ENCODE measurements at regions not wholly inside any gene's neighbourhood (a gene's known extent, or its start where the extent isn't known, plus 50 kb on each side); places are given as distances from the start of the nearest gene placed in this dataset.

GRCh38 chr11:128022761-128023160 is 564.6 kb downstream of the ETS1 start:
- Histone ChIP-seq H3K27me3 (no peaks in the 10 kb centered on the region), H3K36me3 (no peaks in the 10 kb centered on the region), H3K27ac (no peak overlapping the region), H3K4me2 (no peak overlapping the region), H3K9ac (no peak overlapping the region), H3K4me1 (peaks cover 0 to 18% (median 0%) of the 10 kb centered on the region in 10 experiments; a peak in 2 of 20 replicates), H3K9me3 (replicated peaks in 1 of 11) (peaks cover 0 to 2% (median 0%) of the 10 kb centered on the region in 11 experiments; a peak in 1 of 22 replicates), H4K20me1 (no peaks in the 10 kb centered on the region), H3K4me3 (no peak overlapping the region)
- TF ChIP-seq Cebpa-rat (IDR thresholded peaks at IDR 0.05) = no peak

- Histone ChIP-seq H3K27ac (no peak overlapping the region), H3K36me3 (no peaks in the 10 kb centered on the region), H3K9ac (no peak overlapping the region), H3K4me3 (no peak overlapping the region), H3K4me2 (no peak overlapping the region), H3K27me3 (no peaks in the 10 kb centered on the region), H3K4me1 (peaks cover 0 to 10% (median 0%) of the 10 kb centered on the region in 10 experiments; a peak in 2 of 20 replicates), H3K9me3 (replicated peaks in 1 of 11) (no peaks in the 10 kb centered on the region), H4K20me1 (no peaks in the 10 kb centered on the region)
- no peak for TF ChIP-seq Cebpa-rat (IDR thresholded peaks at IDR 0.05)
These were observed 565.4 kb downstream of the ETS1 start for GRCh38 chr11:128022007-128022368.

GRCh38 chr11:128021349-128022006 is 565.9 kb downstream of the ETS1 start:
- no peak for TF ChIP-seq Cebpa-rat (IDR thresholded peaks at IDR 0.05)

GRCh38 chr11:128018692-128019091 is 568.7 kb downstream of the ETS1 start:
- Histone ChIP-seq H3K4me3 (no peak overlapping the region), H3K4me2 (no peak overlapping the region), H3K4me1 (no peaks in the 10 kb centered on the region), H3K9me3 (replicated peaks in 1 of 11) (no peaks in the 10 kb centered on the region), H4K20me1 (no peaks in the 10 kb centered on the region), H3K36me3 (no peaks in the 10 kb centered on the region), H3K9ac (no peak overlapping the region), H3K27me3 (no peaks in the 10 kb centered on the region), H3K27ac (no peak overlapping the region)
- no peak for TF ChIP-seq Cebpa-rat (IDR thresholded peaks at IDR 0.05)

More at GRCh38 chr11:128021349-128022006, 565.9 kb downstream of the ETS1 start:
- Histone ChIP-seq H3K27me3 (no peaks in the 10 kb centered on the region), H3K36me3 (no peaks in the 10 kb centered on the region), H4K20me1 (no peaks in the 10 kb centered on the region), H3K9me3 (replicated peaks in 1 of 11) (no peaks in the 10 kb centered on the region), H3K27ac (no peak overlapping the region), H3K4me1 (peaks cover 0 to 5% (median 0%) of the 10 kb centered on the region in 10 experiments; a peak in 2 of 20 replicates), H3K4me2 (no peak overlapping the region), H3K4me3 (no peak overlapping the region), H3K9ac (no peak overlapping the region)

GRCh38 chr11:128005562-128005961 is 581.8 kb downstream of the ETS1 start:
- no peak for TF ChIP-seq Cebpa-rat (IDR thresholded peaks at IDR 0.05)
- H3K4me3 ChIP-seq = no peak overlapping the region
- H4K20me1 ChIP-seq = no peaks in the 10 kb centered on the region
- H3K27ac ChIP-seq = no peak overlapping the region
- no peaks in the 10 kb centered on the region for H3K36me3 ChIP-seq
- no peak overlapping the region for H3K4me2 ChIP-seq
- peaks cover 22 to 36% (median 30%) of the 10 kb centered on the region in 11 experiments; a peak in 21 of 22 replicates for H3K9me3 ChIP-seq (replicated peaks in 1 of 11)
- no peak overlapping the region for H3K9ac ChIP-seq
- no peaks in the 10 kb centered on the region for H3K4me1 ChIP-seq
- no peaks in the 10 kb centered on the region for H3K27me3 ChIP-seq

GRCh38 chr11:127998421-127998820 is 588.9 kb downstream of the ETS1 start:
- no peak for TF ChIP-seq Cebpa-rat (IDR thresholded peaks at IDR 0.05)
- H3K27ac ChIP-seq = no peak overlapping the region

GRCh38 chr11:127997594-127997993 is 589.8 kb downstream of the ETS1 start:
- Histone ChIP-seq H3K4me2 (no peak overlapping the region), H3K9ac (no peak overlapping the region), H3K27me3 (no peaks in the 10 kb centered on the region), H3K27ac (no peak overlapping the region), H3K9me3 (replicated peaks in 1 of 11) (no peaks in the 10 kb centered on the region), H3K36me3 (no peaks in the 10 kb centered on the region), H3K4me1 (no peaks in the 10 kb centered on the region), H4K20me1 (no peaks in the 10 kb centered on the region), H3K4me3 (no peak overlapping the region)
- no peak for TF ChIP-seq Cebpa-rat (IDR thresholded peaks at IDR 0.05)

More at GRCh38 chr11:127998421-127998820, 588.9 kb downstream of the ETS1 start:
- H3K27me3 ChIP-seq = no peaks in the 10 kb centered on the region
- no peaks in the 10 kb centered on the region for H4K20me1 ChIP-seq
- no peaks in the 10 kb centered on the region for H3K4me1 ChIP-seq
- H3K36me3 ChIP-seq = no peaks in the 10 kb centered on the region
- H3K9me3 ChIP-seq (replicated peaks in 1 of 11) = no peaks in the 10 kb centered on the region
- H3K4me3 ChIP-seq = no peak overlapping the region
- H3K9ac ChIP-seq = no peak overlapping the region
- H3K4me2 ChIP-seq = no peak overlapping the region

GRCh38 chr11:127996825-127997224 is 590.5 kb downstream of the ETS1 start:
- TF ChIP-seq Cebpa-rat (IDR thresholded peaks at IDR 0.05) = no peak
- no peak overlapping the region for H3K4me2 ChIP-seq

GRCh38 chr11:127995921-127996320 is 591.4 kb downstream of the ETS1 start:
- Histone ChIP-seq H3K27ac (no peak overlapping the region), H4K20me1 (no peaks in the 10 kb centered on the region), H3K9me3 (replicated peaks in 1 of 11) (no peaks in the 10 kb centered on the region), H3K9ac (no peak overlapping the region), H3K4me3 (no peak overlapping the region), H3K27me3 (no peaks in the 10 kb centered on the region), H3K4me1 (no peaks in the 10 kb centered on the region), H3K36me3 (no peaks in the 10 kb centered on the region), H3K4me2 (no peak overlapping the region)
- no peak for TF ChIP-seq Cebpa-rat (IDR thresholded peaks at IDR 0.05)

More at GRCh38 chr11:127996825-127997224, 590.5 kb downstream of the ETS1 start:
- H3K9ac ChIP-seq = no peak overlapping the region
- no peak overlapping the region for H3K27ac ChIP-seq
- no peak overlapping the region for H3K4me3 ChIP-seq
- H3K4me1 ChIP-seq = no peaks in the 10 kb centered on the region
- H3K9me3 ChIP-seq (replicated peaks in 1 of 11) = no peaks in the 10 kb centered on the region
- H3K36me3 ChIP-seq = no peaks in the 10 kb centered on the region
- no peaks in the 10 kb centered on the region for H4K20me1 ChIP-seq
- H3K27me3 ChIP-seq = no peaks in the 10 kb centered on the region

- Histone ChIP-seq H3K27me3 (no peaks in the 10 kb centered on the region), H3K27ac (no peak overlapping the region), H3K9ac (no peak overlapping the region), H3K36me3 (no peaks in the 10 kb centered on the region), H3K9me3 (replicated peaks in 1 of 11) (no peaks in the 10 kb centered on the region), H3K4me3 (no peak overlapping the region), H3K4me1 (no peaks in the 10 kb centered on the region), H3K4me2 (no peak overlapping the region), H4K20me1 (no peaks in the 10 kb centered on the region)
- no peak for TF ChIP-seq Cebpa-rat (IDR thresholded peaks at IDR 0.05)
These were observed 592.6 kb downstream of the ETS1 start for GRCh38 chr11:127994736-127995135.
